Heart right ventricle (tissue), 16 donors: ENCODE measurements at regions not wholly inside any gene's neighbourhood (a gene's known extent, or its start where the extent isn't known, plus 50 kb on each side); places are given as distances from the start of the nearest gene placed in this dataset.

Experiments used
- ATAC-seq, 8 donors: fragments of 200-7000 bp; cut with Tn5 transposase; one replicate each; pipeline ENCODE4 v1.9.1; 2020; ENCODE audit warnings: mild to moderate bottlenecking in 8 of 8, moderate library complexity in 8 of 8, moderate number of reproducible peaks in 1 of 8
- DNase-seq, 2 donors: peaks; one replicate each; pipeline ENCODE4 v3.0.0-alpha.2; 2020
- H3K27ac ChIP-seq, 10 donors: fragments of 200-600 bp; sonication (generic) in 2 of 10; one replicate each; pipeline versions ENCODE4 v1.5.0 to v1.8.0; 2020 to 2022; ENCODE audit warnings: mild to moderate bottlenecking in 3 of 10
- H3K27me3 ChIP-seq, 7 donors: fragments of 200-600 bp; one replicate each; pipeline ENCODE4 v1.8.0; 2021 to 2022; ENCODE audit warnings: mild to moderate bottlenecking in 2 of 7
- H3K36me3 ChIP-seq, 9 donors: fragments of 200-600 bp; sonication (generic) in 1 of 9; one replicate each; pipeline versions ENCODE4 v1.5.0 to v1.8.0; 2020 to 2022; ENCODE audit warnings: mild to moderate bottlenecking in 2 of 9
- H3K4me1 ChIP-seq, 9 donors: fragments of 200-600 bp; sonication (generic) in 1 of 9; one replicate each; pipeline versions ENCODE4 v1.5.0 to v1.8.0; 2020 to 2022; ENCODE audit warnings: mild to moderate bottlenecking in 4 of 9
- H3K4me3 ChIP-seq, 10 donors: fragments of 200-600 bp; sonication (generic) in 2 of 10; one replicate each; pipeline versions ENCODE4 v1.5.0 to v1.8.0; 2020 to 2022; ENCODE audit warnings: mild to moderate bottlenecking in 7 of 10, moderate library complexity in 2 of 10
- H3K9me3 ChIP-seq, 11 donors: fragments of 200-600 bp in 10 of 11; sonication (generic) in 2 of 11; one replicate each; pipeline versions ENCODE4 v1.5.0 to v1.8.0; 2013 to 2022; ENCODE audit warnings: mild to moderate bottlenecking in 2 of 11, control low read depth in 1 of 11, moderate library complexity in 1 of 11
- WGBS, 2 donors: extraction: QIAGEN DNeasy Blood & Tissue Kit; methylation state at CpG; one replicate each; pipeline ENCODE4 v1.1.7; 2013; ENCODE audit warnings: inconsistent platforms in 1 of 2; 5-methylcytosine and 5-hydroxymethylcytosine counted together
- intact Hi-C, 10 donors: fragments of 100-400 bp; cut with DNase I; formaldehyde crosslinking; loops; one replicate each; pipeline versions ENCODE4 v1.11.1 to v1.14.2; 2022
- TF ChIP-seq, protein P1 (sequence below), 9 donors: fragments of 200-600 bp; sonication (generic) in 2 of 9; IDR thresholded peaks; one replicate each; pipeline versions ENCODE4 v1.5.0 to v1.8.0; 2021 to 2022; ENCODE audit warnings: antibody characterized with exemption in 9 of 9, mild to moderate bottlenecking in 5 of 9, moderate library complexity in 1 of 9
- donor health status: Arrhythmogenic right ventricular cardiomyopathy.
- donor health status: ischemic (EF 13 %, LVEDD 7.1; RV severe dilation, severe dysfunction).
- donor health status: healthy with polysubstance abuse.
- donor health status: DM: no; HTN: yes; CAD: no.
- donor health status: DM: no; HTN: no; CAD: no.
- donor health status: ischemic (EF 25% LVEDD 6.9; RV normal size, moderate dysfunction).
- donor health status: ischemic (EF 25% LVEDD 5.7; RV mildly dilated, moderate dysfunction).
- donor health status: healthy.
- donor health status: DM: yes; HTN: yes; CAD: no.
- donor health status: Ischemic cardiomyopathy.
- donor health status: ischemic (EF 35%, LVEDD 5.7; RV mildly dilated, moderate dysfunction).
- donor health status: nonischemic (EF 11% LVEDD 7.7; RV severe dilation, severe dysfunction).
- donor health status: DM: yes; HTN: yes; CAD: no.
- donor health status: PGD.
- donor health status: ischemic (EF 29% LVEDD 5.4; RV normal size, mild dysfunction).
- donor health status: nonischemic (EF 23%, LVEDD 6.1; RV moderate dilation, normal function).

DNA sequence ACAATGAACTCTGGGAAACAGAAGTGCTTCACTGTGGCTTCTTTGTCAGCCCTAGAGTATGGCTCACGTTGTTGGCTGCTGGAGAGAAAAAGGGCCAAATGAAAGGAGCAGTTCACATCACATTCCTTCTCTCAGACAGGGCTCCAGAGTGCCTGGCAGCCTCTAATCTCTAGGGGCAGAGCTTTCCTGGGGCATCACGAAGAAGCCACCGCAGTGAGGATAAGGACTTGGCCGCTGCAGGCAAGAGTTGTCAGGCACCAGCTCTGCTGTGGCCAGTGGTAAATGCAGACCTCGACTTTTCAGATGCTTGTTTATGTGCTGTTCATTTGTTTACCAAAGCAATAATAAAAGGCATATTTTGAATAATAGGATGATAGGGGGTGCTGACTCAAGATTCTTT is 227.2 kb downstream of the ICE1 start:
- Histone ChIP-seq H3K4me1 (peaks cover 0 to 17% (median 3%) of the 10 kb centered on the region in 9 donors), H3K4me3 (no peak overlapping the region), H3K36me3 (no peaks in the 10 kb centered on the region), H3K9me3 (no peaks in the 10 kb centered on the region), H3K27me3 (no peaks in the 10 kb centered on the region), H3K27ac (no peak overlapping the region)
- WGBS, 2 donors: 20 to 42% methylated on average over 5 of the region's 5 CpGs
- no peak for DNase-seq
- intact Hi-C loops: no loop called here
- TF ChIP-seq, protein P1, sequence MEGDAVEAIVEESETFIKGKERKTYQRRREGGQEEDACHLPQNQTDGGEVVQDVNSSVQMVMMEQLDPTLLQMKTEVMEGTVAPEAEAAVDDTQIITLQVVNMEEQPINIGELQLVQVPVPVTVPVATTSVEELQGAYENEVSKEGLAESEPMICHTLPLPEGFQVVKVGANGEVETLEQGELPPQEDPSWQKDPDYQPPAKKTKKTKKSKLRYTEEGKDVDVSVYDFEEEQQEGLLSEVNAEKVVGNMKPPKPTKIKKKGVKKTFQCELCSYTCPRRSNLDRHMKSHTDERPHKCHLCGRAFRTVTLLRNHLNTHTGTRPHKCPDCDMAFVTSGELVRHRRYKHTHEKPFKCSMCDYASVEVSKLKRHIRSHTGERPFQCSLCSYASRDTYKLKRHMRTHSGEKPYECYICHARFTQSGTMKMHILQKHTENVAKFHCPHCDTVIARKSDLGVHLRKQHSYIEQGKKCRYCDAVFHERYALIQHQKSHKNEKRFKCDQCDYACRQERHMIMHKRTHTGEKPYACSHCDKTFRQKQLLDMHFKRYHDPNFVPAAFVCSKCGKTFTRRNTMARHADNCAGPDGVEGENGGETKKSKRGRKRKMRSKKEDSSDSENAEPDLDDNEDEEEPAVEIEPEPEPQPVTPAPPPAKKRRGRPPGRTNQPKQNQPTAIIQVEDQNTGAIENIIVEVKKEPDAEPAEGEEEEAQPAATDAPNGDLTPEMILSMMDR (IDR thresholded peaks at IDR 0.05): no peak
- ATAC-seq: peak in 7 of 8 donors; percentile 7 to 86 (median 52)

DNA sequence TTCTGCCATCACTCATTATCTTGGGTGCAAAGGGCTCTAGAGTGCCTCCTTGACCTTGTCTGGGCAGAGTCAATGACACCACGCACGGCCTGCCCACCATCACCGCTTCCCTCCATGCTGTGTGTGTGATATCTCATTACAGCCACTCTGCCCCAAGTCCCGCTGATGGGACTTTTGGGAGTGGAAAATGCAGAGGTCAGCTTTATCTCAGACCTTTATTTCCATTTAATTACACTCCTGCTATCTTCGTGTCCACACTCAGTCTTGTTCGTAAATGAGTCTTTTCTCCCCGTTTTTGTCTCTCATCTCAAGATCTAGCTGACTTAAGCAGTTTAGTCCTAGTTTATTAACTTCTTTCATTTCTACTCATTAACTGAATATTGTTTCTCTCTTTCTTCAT is 226.2 kb downstream of the ICE1 start:
- Histone ChIP-seq H3K27ac (no peak overlapping the region), H3K27me3 (no peaks in the 10 kb centered on the region), H3K4me3 (no peak overlapping the region), H3K9me3 (no peaks in the 10 kb centered on the region), H3K36me3 (no peaks in the 10 kb centered on the region), H3K4me1 (peaks cover 0 to 26% (median 9%) of the 10 kb centered on the region in 9 donors)
- TF ChIP-seq, protein P1 (IDR thresholded peaks at IDR 0.05): no peak
- intact Hi-C loops: no loop called here
- no peak for DNase-seq
- WGBS, 2 donors: 81 to 82% methylated on average over 7 of the region's 7 CpGs
- no peak for ATAC-seq

DNA sequence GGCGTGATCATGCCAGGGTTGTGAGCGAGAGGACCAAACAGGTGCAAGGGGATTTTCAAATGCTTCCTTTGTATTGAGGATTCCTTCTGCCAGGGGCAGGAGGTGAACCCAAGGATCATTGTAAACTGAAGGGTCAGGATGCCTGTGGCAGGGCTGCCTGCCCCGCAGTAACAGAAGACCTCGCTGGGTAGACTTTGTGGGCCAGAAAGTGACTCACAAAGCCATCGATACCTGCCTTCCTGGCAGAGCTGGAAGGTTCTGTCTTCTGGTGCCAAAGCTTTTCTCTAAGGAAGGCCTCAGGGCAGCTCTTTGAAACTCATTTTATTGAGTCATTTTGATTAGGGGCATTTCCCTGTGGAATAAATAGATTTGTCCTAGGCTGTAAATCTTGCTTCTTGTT is 223.4 kb downstream of the ICE1 start:
- no peaks in the 10 kb centered on the region for H3K36me3 ChIP-seq
- TF ChIP-seq, protein P1 (IDR thresholded peaks at IDR 0.05): no peak
- DNase-seq: no peak
- 95 to 96% methylated on average over 5 of the region's 5 CpGs for WGBS, 2 donors
- H3K27me3 ChIP-seq: no peaks in the 10 kb centered on the region
- H3K27ac ChIP-seq: no peak overlapping the region
- no peaks in the 10 kb centered on the region for H3K9me3 ChIP-seq
- H3K4me3 ChIP-seq: no peak overlapping the region
- intact Hi-C loops: no loop called here
- peaks cover 0 to 27% (median 9%) of the 10 kb centered on the region in 9 donors for H3K4me1 ChIP-seq
- ATAC-seq: no peak

- H3K27ac ChIP-seq: no peak overlapping the region
- TF ChIP-seq, protein P1 (IDR thresholded peaks at IDR 0.05): no peak
- no peak overlapping the region for H3K4me3 ChIP-seq
- no peaks in the 10 kb centered on the region for H3K9me3 ChIP-seq
- DNase-seq (no peak), ATAC-seq (no peak)
- peaks cover 0 to 22% (median 9%) of the 10 kb centered on the region in 9 donors for H3K4me1 ChIP-seq
- no peaks in the 10 kb centered on the region for H3K36me3 ChIP-seq
- intact Hi-C loops: no loop called here
- H3K27me3 ChIP-seq: no peaks in the 10 kb centered on the region
- WGBS, 2 donors: 57 to 61% methylated on average over 2 of the region's 2 CpGs
Measured at GRCh38 chr5:5645198-5645597, 222.7 kb downstream of the ICE1 start.
